SK-N-SH treated with all-trans-retinoic acid at 6 μM for 48 hours (cell line): ENCODE measurements at regions not wholly inside any gene's neighbourhood (a gene's known extent, or its start where the extent isn't known, plus 50 kb on each side); places are given as distances from the start of the nearest gene placed in this dataset.

Source experiments
- ATAC-seq: fragments of 200-7000 bp; cut with Tn5 transposase; 3 replicates; pipeline ENCODE4 v1.9.1; 2020; ENCODE audit warnings: mild to moderate bottlenecking, moderate library complexity
- BACH2 ChIP-seq: fragments of 250-450 bp; sonication (Bioruptor Pico); IDR thresholded peaks from 2 replicates; pipeline ENCODE4 v1.9.0; 2021; ENCODE audit warnings: mild to moderate bottlenecking, borderline replicate concordance
- ESRRG ChIP-seq: fragments of 250-450 bp; sonication (Bioruptor Pico); IDR thresholded peaks from 2 replicates; pipeline ENCODE4 v1.6.1; 2021; ENCODE audit warnings: mild to moderate bottlenecking
- GLIS3 ChIP-seq: fragments of 250-450 bp; sonication (Bioruptor Pico); IDR thresholded peaks from 2 replicates; pipeline ENCODE4 v1.5.0; 2020; ENCODE audit warnings: mild to moderate bottlenecking, moderate library complexity
- ISL1 ChIP-seq: fragments of 250-450 bp; sonication (Bioruptor Pico); IDR thresholded peaks from 2 replicates; pipeline ENCODE4 v2.1.2; 2022; ENCODE audit warnings: mild to moderate bottlenecking, moderate library complexity
- PPARA ChIP-seq: fragments of 250-450 bp; sonication (Bioruptor Pico); IDR thresholded peaks from 2 replicates; pipeline ENCODE4 v1.5.0; 2020; ENCODE audit warnings: mild to moderate bottlenecking, borderline replicate concordance
- RARB ChIP-seq: fragments of 250-450 bp; sonication (Bioruptor Pico); IDR thresholded peaks from 2 replicates; pipeline ENCODE4 v1.8.0; 2021; ENCODE audit warnings: mild to moderate bottlenecking, moderate library complexity
- SNAI2 ChIP-seq: fragments of 250-450 bp; sonication (Bioruptor Pico); IDR thresholded peaks from 2 replicates; pipeline ENCODE4 v1.5.0; 2020; ENCODE audit warnings: mild to moderate bottlenecking, moderate library complexity
- TCF4 ChIP-seq: fragments of 250-450 bp; sonication (Bioruptor Pico); IDR thresholded peaks from 2 replicates; pipeline ENCODE4 v1.8.0; 2021; ENCODE audit warnings: mild to moderate bottlenecking, moderate library complexity, borderline replicate concordance
- ZC3H10 ChIP-seq: fragments of 250-450 bp; sonication (Bioruptor Pico); IDR thresholded peaks from 2 replicates; pipeline ENCODE4 v1.5.1; 2021; ENCODE audit warnings: mild to moderate bottlenecking, moderate library complexity
- ZFP3 ChIP-seq: fragments of 250-450 bp; sonication (Bioruptor Pico); IDR thresholded peaks from 2 replicates; pipeline ENCODE4 v1.5.0; 2020; ENCODE audit warnings: mild to moderate bottlenecking, moderate library complexity
- ZFP30 ChIP-seq: fragments of 450-650 bp; formaldehyde crosslinking; IDR thresholded peaks from 2 replicates; pipeline ENCODE4 v1.5.0; 2022; ENCODE audit warnings: mild to moderate bottlenecking, moderate library complexity
- ZNF565 ChIP-seq: fragments of 450-650 bp; formaldehyde crosslinking; conservative IDR thresholded peaks from 2 replicates; pipeline ENCODE4 v1.5.0; 2020; ENCODE audit warnings: low read depth, mild to moderate bottlenecking, moderate library complexity
- ZNF70 ChIP-seq: fragments of 450-650 bp; formaldehyde crosslinking; IDR thresholded peaks from 2 replicates; pipeline ENCODE4 v1.5.0; 2020; ENCODE audit warnings: mild to moderate bottlenecking, moderate library complexity
- TF ChIP-seq, protein P1 (sequence below): fragments of 250-450 bp; sonication (Bioruptor Pico); IDR thresholded peaks from 2 replicates; pipeline ENCODE4 v1.5.1; 2021; ENCODE audit warnings: mild to moderate bottlenecking, moderate library complexity
- TF ChIP-seq, protein P2 (sequence below): fragments of 250-450 bp; sonication (Bioruptor Pico); IDR thresholded peaks from 2 replicates; pipeline ENCODE4 v1.5.1; 2020; ENCODE audit warnings: low read depth, mild to moderate bottlenecking, moderate library complexity
- TF ChIP-seq, protein P3 (sequence below): fragments of 250-450 bp; sonication (Bioruptor Pico); IDR thresholded peaks from 2 replicates; pipeline ENCODE4 v1.5.0; 2020; ENCODE audit warnings: mild to moderate bottlenecking, moderate library complexity
- TF ChIP-seq, protein P4 (sequence below): fragments of 250-450 bp; sonication (Bioruptor Pico); IDR thresholded peaks from 2 replicates; pipeline ENCODE4 v1.8.0; 2021; ENCODE audit warnings: low read depth, mild to moderate bottlenecking, moderate library complexity, borderline replicate concordance
- TF ChIP-seq, protein P5 (sequence below): fragments of 250-450 bp; sonication (Bioruptor Pico); IDR thresholded peaks from 2 replicates; pipeline ENCODE4 v1.8.0; 2020; ENCODE audit warnings: mild to moderate bottlenecking, moderate library complexity, borderline replicate concordance

DNA sequence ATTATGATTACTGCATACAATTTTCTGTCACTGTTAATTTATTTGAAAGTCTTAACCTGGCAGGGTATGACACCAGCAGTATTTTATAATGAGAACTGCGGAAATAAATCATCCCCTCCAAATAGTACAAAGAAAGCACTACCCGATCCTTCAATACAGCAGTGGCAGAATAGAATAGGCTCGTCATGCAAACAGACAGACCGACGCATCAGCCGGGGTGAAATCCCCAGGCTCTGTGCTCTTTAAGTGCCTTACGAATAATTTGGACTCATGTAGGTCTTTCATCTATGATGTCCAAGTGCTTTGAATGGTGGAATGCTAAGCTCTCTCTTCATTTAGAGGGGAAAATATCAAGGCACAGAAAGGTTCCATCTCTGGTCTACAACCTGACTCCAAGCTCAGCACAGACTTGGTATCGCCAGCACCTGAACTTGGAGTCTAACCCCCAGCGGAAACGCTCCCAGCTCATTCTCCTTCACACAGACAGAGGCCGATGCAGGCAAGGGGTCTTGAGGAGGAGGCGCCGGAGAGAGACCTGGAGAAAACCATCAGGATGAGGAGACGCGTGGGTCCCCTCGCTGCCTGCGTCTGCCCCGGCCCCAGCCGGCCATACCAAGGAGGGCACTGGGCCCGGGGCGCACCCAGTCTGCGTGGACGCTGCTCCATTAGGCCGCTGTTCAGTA, 568.1 kb upstream of the MKI67 start (continued):
- TF ChIP-seq, protein P1, sequence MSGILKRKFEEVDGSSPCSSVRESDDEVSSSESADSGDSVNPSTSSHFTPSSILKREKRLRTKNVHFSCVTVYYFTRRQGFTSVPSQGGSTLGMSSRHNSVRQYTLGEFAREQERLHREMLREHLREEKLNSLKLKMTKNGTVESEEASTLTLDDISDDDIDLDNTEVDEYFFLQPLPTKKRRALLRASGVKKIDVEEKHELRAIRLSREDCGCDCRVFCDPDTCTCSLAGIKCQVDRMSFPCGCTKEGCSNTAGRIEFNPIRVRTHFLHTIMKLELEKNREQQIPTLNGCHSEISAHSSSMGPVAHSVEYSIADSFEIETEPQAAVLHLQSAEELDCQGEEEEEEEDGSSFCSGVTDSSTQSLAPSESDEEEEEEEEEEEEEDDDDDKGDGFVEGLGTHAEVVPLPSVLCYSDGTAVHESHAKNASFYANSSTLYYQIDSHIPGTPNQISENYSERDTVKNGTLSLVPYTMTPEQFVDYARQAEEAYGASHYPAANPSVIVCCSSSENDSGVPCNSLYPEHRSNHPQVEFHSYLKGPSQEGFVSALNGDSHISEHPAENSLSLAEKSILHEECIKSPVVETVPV (CRISPR knock-in tag) = no peak

DNA sequence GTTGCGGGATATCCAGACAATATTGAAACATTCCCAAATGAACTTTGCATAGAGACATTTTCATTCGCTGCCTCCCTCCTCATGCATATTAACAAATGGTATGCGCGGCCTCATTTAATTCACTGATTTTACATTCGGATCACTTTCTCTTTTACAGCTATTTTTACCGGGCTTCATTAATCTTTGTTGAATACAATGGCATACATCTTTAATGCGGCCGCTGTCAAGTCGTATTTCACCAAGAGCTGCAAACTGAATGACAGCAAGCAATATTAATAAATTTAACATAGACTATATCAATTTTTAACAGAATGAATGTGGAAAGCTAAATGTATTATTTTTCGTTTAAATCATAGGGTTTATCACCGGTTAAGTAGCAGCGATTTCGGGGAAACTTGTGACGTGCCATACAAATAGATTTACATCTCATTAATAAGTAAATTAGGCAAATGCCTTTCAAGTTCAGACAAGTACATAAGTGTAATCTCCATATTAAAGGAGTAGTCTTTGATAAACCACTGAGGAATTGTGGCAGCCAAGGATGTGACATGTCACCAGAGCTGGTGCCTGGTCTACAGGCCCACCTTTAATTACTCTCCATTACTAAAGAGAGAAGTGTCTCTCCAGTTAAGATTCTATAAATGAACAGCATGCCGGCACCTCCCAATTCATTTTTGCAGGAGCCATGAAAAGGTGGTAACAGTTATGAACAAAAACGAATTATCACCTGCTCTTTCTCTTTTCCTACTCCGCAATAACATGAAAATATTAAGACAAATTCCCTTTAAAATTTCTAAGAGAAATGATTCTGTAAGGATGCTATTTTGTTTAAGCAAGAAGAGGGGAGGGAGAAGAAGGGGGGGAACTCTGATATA, 568.9 kb upstream of the MKI67 start:
- TF ChIP-seq ISL1 (CRISPR knock-in tag) (no peak), ZNF70 (CRISPR knock-in tag) (no peak), TCF4 (no peak), BACH2 (CRISPR knock-in tag) (no peak), SNAI2 (CRISPR knock-in tag) (no peak), ZFP30 (CRISPR knock-in tag) (no peak), ZFP3 (no peak), ESRRG (CRISPR knock-in tag) (no peak)
- TF ChIP-seq, protein P2, sequence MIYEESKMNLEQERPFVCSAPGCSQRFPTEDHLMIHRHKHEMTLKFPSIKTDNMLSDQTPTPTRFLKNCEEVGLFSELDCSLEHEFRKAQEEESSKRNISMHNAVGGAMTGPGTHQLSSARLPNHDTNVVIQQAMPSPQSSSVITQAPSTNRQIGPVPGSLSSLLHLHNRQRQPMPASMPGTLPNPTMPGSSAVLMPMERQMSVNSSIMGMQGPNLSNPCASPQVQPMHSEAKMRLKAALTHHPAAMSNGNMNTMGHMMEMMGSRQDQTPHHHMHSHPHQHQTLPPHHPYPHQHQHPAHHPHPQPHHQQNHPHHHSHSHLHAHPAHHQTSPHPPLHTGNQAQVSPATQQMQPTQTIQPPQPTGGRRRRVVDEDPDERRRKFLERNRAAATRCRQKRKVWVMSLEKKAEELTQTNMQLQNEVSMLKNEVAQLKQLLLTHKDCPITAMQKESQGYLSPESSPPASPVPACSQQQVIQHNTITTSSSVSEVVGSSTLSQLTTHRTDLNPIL (CRISPR knock-in tag) = no peak
- TF ChIP-seq, protein P1 (CRISPR knock-in tag) = no peak
- TF ChIP-seq, protein P3, sequence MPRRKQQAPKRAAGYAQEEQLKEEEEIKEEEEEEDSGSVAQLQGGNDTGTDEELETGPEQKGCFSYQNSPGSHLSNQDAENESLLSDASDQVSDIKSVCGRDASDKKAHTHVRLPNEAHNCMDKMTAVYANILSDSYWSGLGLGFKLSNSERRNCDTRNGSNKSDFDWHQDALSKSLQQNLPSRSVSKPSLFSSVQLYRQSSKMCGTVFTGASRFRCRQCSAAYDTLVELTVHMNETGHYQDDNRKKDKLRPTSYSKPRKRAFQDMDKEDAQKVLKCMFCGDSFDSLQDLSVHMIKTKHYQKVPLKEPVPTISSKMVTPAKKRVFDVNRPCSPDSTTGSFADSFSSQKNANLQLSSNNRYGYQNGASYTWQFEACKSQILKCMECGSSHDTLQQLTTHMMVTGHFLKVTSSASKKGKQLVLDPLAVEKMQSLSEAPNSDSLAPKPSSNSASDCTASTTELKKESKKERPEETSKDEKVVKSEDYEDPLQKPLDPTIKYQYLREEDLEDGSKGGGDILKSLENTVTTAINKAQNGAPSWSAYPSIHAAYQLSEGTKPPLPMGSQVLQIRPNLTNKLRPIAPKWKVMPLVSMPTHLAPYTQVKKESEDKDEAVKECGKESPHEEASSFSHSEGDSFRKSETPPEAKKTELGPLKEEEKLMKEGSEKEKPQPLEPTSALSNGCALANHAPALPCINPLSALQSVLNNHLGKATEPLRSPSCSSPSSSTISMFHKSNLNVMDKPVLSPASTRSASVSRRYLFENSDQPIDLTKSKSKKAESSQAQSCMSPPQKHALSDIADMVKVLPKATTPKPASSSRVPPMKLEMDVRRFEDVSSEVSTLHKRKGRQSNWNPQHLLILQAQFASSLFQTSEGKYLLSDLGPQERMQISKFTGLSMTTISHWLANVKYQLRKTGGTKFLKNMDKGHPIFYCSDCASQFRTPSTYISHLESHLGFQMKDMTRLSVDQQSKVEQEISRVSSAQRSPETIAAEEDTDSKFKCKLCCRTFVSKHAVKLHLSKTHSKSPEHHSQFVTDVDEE (CRISPR knock-in tag) = no peak
- ATAC-seq = no peak

DNA sequence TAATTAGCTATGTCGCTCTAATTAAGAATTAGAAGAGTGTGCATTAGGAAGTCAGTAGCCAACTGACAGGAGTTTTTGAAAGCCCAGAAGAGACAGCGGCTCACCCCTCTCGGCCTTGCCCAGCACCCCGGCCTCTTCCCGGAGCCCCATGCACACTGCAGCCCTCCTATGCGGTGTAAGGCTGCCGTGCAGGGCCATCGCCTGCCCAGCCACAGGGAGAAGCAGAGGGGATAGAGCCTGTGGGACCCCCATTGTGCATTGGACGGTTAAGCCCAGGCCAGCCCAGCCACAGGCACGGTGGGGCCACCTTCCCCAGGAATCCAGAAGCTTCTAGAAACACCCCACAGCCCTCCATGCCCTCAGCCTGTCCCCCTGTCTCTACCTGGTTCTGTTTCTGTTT, 569.7 kb upstream of the MKI67 start:
- no peak for ATAC-seq
- TF ChIP-seq, protein P4, sequence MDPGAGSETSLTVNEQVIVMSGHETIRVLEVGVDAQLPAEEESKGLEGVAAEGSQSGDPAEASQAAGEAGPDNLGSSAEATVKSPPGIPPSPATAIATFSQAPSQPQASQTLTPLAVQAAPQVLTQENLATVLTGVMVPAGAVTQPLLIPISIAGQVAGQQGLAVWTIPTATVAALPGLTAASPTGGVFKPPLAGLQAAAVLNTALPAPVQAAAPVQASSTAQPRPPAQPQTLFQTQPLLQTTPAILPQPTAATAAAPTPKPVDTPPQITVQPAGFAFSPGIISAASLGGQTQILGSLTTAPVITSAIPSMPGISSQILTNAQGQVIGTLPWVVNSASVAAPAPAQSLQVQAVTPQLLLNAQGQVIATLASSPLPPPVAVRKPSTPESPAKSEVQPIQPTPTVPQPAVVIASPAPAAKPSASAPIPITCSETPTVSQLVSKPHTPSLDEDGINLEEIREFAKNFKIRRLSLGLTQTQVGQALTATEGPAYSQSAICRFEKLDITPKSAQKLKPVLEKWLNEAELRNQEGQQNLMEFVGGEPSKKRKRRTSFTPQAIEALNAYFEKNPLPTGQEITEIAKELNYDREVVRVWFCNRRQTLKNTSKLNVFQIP (CRISPR knock-in tag) = no peak
- TF ChIP-seq ZC3H10 (CRISPR knock-in tag) (no peak), GLIS3 (CRISPR knock-in tag) (no peak), ZFP3 (no peak), ZNF565 (CRISPR knock-in tag) (no peak), SNAI2 (CRISPR knock-in tag) (no peak)
- TF ChIP-seq, protein P2 (CRISPR knock-in tag) = no peak

DNA sequence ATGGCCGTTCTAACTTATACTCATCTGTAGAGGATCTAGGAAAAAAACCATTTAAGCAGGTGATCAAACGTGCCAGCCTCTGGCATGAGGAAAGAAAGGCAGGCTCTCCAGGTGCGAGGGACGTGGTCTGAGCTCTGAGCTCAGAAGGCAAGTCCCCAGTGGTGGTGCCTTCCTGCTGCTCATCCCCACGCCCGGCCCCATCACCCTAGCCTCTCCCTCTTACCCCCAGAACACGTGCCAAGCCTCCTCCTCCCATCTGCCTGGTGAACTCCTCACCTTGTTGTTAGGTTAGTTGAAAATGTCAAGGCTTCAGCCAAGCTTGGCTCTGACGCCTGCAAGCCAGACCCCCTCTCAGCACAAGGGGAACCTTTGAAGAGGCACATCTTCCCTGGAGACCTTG, 571.2 kb upstream of the MKI67 start:
- TF ChIP-seq, protein P2 (CRISPR knock-in tag) = no peak
- TF ChIP-seq ISL1 (CRISPR knock-in tag) = no peak
- TF ChIP-seq, protein P5, sequence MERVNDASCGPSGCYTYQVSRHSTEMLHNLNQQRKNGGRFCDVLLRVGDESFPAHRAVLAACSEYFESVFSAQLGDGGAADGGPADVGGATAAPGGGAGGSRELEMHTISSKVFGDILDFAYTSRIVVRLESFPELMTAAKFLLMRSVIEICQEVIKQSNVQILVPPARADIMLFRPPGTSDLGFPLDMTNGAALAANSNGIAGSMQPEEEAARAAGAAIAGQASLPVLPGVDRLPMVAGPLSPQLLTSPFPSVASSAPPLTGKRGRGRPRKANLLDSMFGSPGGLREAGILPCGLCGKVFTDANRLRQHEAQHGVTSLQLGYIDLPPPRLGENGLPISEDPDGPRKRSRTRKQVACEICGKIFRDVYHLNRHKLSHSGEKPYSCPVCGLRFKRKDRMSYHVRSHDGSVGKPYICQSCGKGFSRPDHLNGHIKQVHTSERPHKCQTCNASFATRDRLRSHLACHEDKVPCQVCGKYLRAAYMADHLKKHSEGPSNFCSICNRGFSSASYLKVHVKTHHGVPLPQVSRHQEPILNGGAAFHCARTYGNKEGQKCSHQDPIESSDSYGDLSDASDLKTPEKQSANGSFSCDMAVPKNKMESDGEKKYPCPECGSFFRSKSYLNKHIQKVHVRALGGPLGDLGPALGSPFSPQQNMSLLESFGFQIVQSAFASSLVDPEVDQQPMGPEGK (CRISPR knock-in tag) = no peak
- TF ChIP-seq ZFP3 = no peak
- TF ChIP-seq RARB (CRISPR knock-in tag) = no peak
- TF ChIP-seq ZFP30 (CRISPR knock-in tag) = no peak
- TF ChIP-seq GLIS3 (CRISPR knock-in tag) = no peak
- no peak for TF ChIP-seq TCF4
- TF ChIP-seq ZNF565 (CRISPR knock-in tag) = no peak
- TF ChIP-seq PPARA (CRISPR knock-in tag) = no peak
- no peak for ATAC-seq
